Lung microvascular endothelial cell (primary cell): ENCODE measurements at regions not wholly inside any gene's neighbourhood (a gene's known extent, or its start where the extent isn't known, plus 50 kb on each side); places are given as distances from the start of the nearest gene placed in this dataset.
"Not testable (repeated sequence)": the region's sequence is repeated elsewhere in the genome, so short reads cannot be mapped to it uniquely, and the experiment has no call there.

Source experiments
- DNase-seq, 2 donors: peaks; one replicate each; pipeline versions ENCODE4 v3.0.0 to v3.0.0-alpha.2; 2010; ENCODE audit warnings: low read depth in 2 of 2

GRCh38 chr16:50497592-50497991, 50.6 kb upstream of the NKD1 start:
- peak in 1 of 2 donors; percentile 39 for DNase-seq

GRCh38 chr16:50496990-50497389, 51.2 kb upstream of the NKD1 start:
- no peak for DNase-seq

- DNase-seq, result no peak
Observed at GRCh38 chr16:50495673-50496072, 52.5 kb upstream of the NKD1 start.

- DNase-seq, result no peak
Observed at GRCh38 chr16:50494501-50495491, 53.4 kb upstream of the NKD1 start.

- DNase-seq, result no peak
Observed at GRCh38 chr16:50491516-50491915, 56.7 kb upstream of the NKD1 start.

GRCh38 chr16:50490828-50491227, 57.4 kb upstream of the NKD1 start:
- no peak for DNase-seq

- no peak for DNase-seq
Observed at GRCh38 chr16:50489182-50489581, 59.0 kb upstream of the NKD1 start.

- no peak for DNase-seq
Observed at GRCh38 chr16:50487528-50487927, 60.7 kb upstream of the NKD1 start.

- DNase-seq, result not testable (repeated sequence)
Observed at GRCh38 chr16:50486162-50486561, 62.0 kb upstream of the NKD1 start.

- DNase-seq, result no peak
Observed at GRCh38 chr16:50485232-50485631, 63.0 kb upstream of the NKD1 start.

GRCh38 chr16:50482271-50482670, 65.9 kb upstream of the NKD1 start:
- DNase-seq, result no peak

- DNase-seq, result no peak
Observed at GRCh38 chr16:50480206-50480605, 68.0 kb upstream of the NKD1 start.

- no peak for DNase-seq
Observed at GRCh38 chr16:50479771-50480170, 68.4 kb upstream of the NKD1 start.

- DNase-seq, result no peak
Observed at GRCh38 chr16:50478773-50479149, 69.4 kb upstream of the NKD1 start.

GRCh38 chr16:50478075-50478772, 70.0 kb upstream of the NKD1 start:
- no peak for DNase-seq

- no peak for DNase-seq
Observed at GRCh38 chr16:50476486-50477255, 71.5 kb upstream of the NKD1 start.

- no peak for DNase-seq
Observed at GRCh38 chr16:50475170-50475569, 73.0 kb upstream of the NKD1 start.

- no peak for DNase-seq
Observed at GRCh38 chr16:50474138-50474537, 74.1 kb upstream of the NKD1 start.

- DNase-seq, result no peak
Observed at GRCh38 chr16:50473356-50473945, 74.7 kb upstream of the NKD1 start.

GRCh38 chr16:50472472-50472871, 75.7 kb upstream of the NKD1 start:
- no peak for DNase-seq

- no peak for DNase-seq
Observed at GRCh38 chr16:50470687-50471086, 77.5 kb upstream of the NKD1 start.
